ENCODE measurements at regions not wholly inside any gene's neighbourhood (a gene's known extent, or its start where the extent isn't known, plus 50 kb on each side); places are given as distances from the start of the nearest gene placed in this dataset.

- Histone ChIP-seq H3K27ac (ENCODE audit: low read depth in 1 of 3, low read length in 2 of 3) (no peak overlapping the region), H3K9me3 (ENCODE audit: control insufficient read depth in 2 of 2, insufficient read depth in 1 of 2, low read depth in 1 of 2, low read length in 1 of 2) (no peaks in the 10 kb centered on the region), H3K36me3 (ENCODE audit: control insufficient read depth in 3 of 3, insufficient read depth in 2 of 3, low read depth in 1 of 3, low read length in 3 of 3) (no peaks in the 10 kb centered on the region), H3K4me1 (ENCODE audit: control insufficient read depth in 3 of 3, insufficient read depth in 2 of 3, low read depth in 1 of 3, low read length in 2 of 3) (peaks cover 0 to 4% (median 0%) of the 10 kb centered on the region in 3 donors), H3K4me3 (ENCODE audit: low read depth in 1 of 3, low read length in 3 of 3) (no peak overlapping the region), H3K27me3 (ENCODE audit: control insufficient read depth in 3 of 3, insufficient read depth in 3 of 3, low read length in 3 of 3) (no peaks in the 10 kb centered on the region)
- WGBS, 3 donors = 65 to 81% (median 68%) methylated on average over 2 of the region's 2 CpGs
- DNase-seq = peak in 1 of 2 donors; percentile 8
- no peak for FAIRE-seq
Measured at GRCh38 chr3:174614036-174614435, 245.1 kb upstream of the NAALADL2 start.

GRCh38 chr3:174618368-174619080 is 240.6 kb upstream of the NAALADL2 start:
- Histone ChIP-seq H3K4me3 (ENCODE audit: low read depth in 1 of 3, low read length in 3 of 3) (no peak overlapping the region), H3K9me3 (ENCODE audit: control insufficient read depth in 2 of 2, insufficient read depth in 1 of 2, low read depth in 1 of 2, low read length in 1 of 2) (no peaks in the 10 kb centered on the region), H3K4me1 (ENCODE audit: control insufficient read depth in 3 of 3, insufficient read depth in 2 of 3, low read depth in 1 of 3, low read length in 2 of 3) (peaks cover 0 to 4% (median 0%) of the 10 kb centered on the region in 3 donors), H3K36me3 (ENCODE audit: control insufficient read depth in 3 of 3, insufficient read depth in 2 of 3, low read depth in 1 of 3, low read length in 3 of 3) (no peaks in the 10 kb centered on the region), H3K27ac (ENCODE audit: low read depth in 1 of 3, low read length in 2 of 3) (no peak overlapping the region), H3K27me3 (ENCODE audit: control insufficient read depth in 3 of 3, insufficient read depth in 3 of 3, low read length in 3 of 3) (no peaks in the 10 kb centered on the region)
- DNase-seq (peak in 1 of 2 donors; percentile 6), FAIRE-seq (no peak)
- WGBS, 3 donors = 72 to 83% (median 76%) methylated on average over 1 of the region's 1 CpG

- no peaks in the 10 kb centered on the region for H3K36me3 ChIP-seq (ENCODE audit: control insufficient read depth in 3 of 3, insufficient read depth in 2 of 3, low read depth in 1 of 3, low read length in 3 of 3)
- H3K4me3 ChIP-seq (ENCODE audit: low read depth in 1 of 3, low read length in 3 of 3) = no peak overlapping the region
- no peak for DNase-seq
- no peaks in the 10 kb centered on the region for H3K27me3 ChIP-seq (ENCODE audit: control insufficient read depth in 3 of 3, insufficient read depth in 3 of 3, low read length in 3 of 3)
- H3K27ac ChIP-seq (ENCODE audit: low read depth in 1 of 3, low read length in 2 of 3) = no peak overlapping the region
- no peaks in the 10 kb centered on the region for H3K9me3 ChIP-seq (ENCODE audit: control insufficient read depth in 2 of 2, insufficient read depth in 1 of 2, low read depth in 1 of 2, low read length in 1 of 2)
- peaks cover 0 to under 1% (median 0%) of the 10 kb centered on the region in 3 donors for H3K4me1 ChIP-seq (ENCODE audit: control insufficient read depth in 3 of 3, insufficient read depth in 2 of 3, low read depth in 1 of 3, low read length in 2 of 3)
- FAIRE-seq = no peak
Measured at GRCh38 chr3:174619239-174619638, 239.9 kb upstream of the NAALADL2 start.

- Histone ChIP-seq H3K27me3 (ENCODE audit: control insufficient read depth in 3 of 3, insufficient read depth in 3 of 3, low read length in 3 of 3) (no peaks in the 10 kb centered on the region), H3K4me1 (ENCODE audit: control insufficient read depth in 3 of 3, insufficient read depth in 2 of 3, low read depth in 1 of 3, low read length in 2 of 3) (no peaks in the 10 kb centered on the region), H3K36me3 (ENCODE audit: control insufficient read depth in 3 of 3, insufficient read depth in 2 of 3, low read depth in 1 of 3, low read length in 3 of 3) (no peaks in the 10 kb centered on the region), H3K27ac (ENCODE audit: low read depth in 1 of 3, low read length in 2 of 3) (no peak overlapping the region), H3K4me3 (ENCODE audit: low read depth in 1 of 3, low read length in 3 of 3) (no peak overlapping the region), H3K9me3 (ENCODE audit: control insufficient read depth in 2 of 2, insufficient read depth in 1 of 2, low read depth in 1 of 2, low read length in 1 of 2) (no peaks in the 10 kb centered on the region)
- peak in 1 of 2 donors; percentile 3 for DNase-seq
- 27 to 41% (median 29%) methylated on average over 2 of the region's 2 CpGs for WGBS, 3 donors
- FAIRE-seq = peak; percentile 5
Measured at GRCh38 chr3:174620138-174620537, 239.0 kb upstream of the NAALADL2 start.

GRCh38 chr3:174620855-174621472 is 238.2 kb upstream of the NAALADL2 start:
- FAIRE-seq (no peak), DNase-seq (no peak)
- H3K9me3 ChIP-seq (ENCODE audit: control insufficient read depth in 2 of 2, insufficient read depth in 1 of 2, low read depth in 1 of 2, low read length in 1 of 2) = no peaks in the 10 kb centered on the region
- no peaks in the 10 kb centered on the region for H3K36me3 ChIP-seq (ENCODE audit: control insufficient read depth in 3 of 3, insufficient read depth in 2 of 3, low read depth in 1 of 3, low read length in 3 of 3)
- no peak overlapping the region for H3K4me3 ChIP-seq (ENCODE audit: low read depth in 1 of 3, low read length in 3 of 3)
- WGBS, 3 donors = 74 to 91% (median 91%) methylated on average over 4 of the region's 4 CpGs
- no peaks in the 10 kb centered on the region for H3K4me1 ChIP-seq (ENCODE audit: control insufficient read depth in 3 of 3, insufficient read depth in 2 of 3, low read depth in 1 of 3, low read length in 2 of 3)
- no peak overlapping the region for H3K27ac ChIP-seq (ENCODE audit: low read depth in 1 of 3, low read length in 2 of 3)
- H3K27me3 ChIP-seq (ENCODE audit: control insufficient read depth in 3 of 3, insufficient read depth in 3 of 3, low read length in 3 of 3) = no peaks in the 10 kb centered on the region

GRCh38 chr3:174633342-174633741 is 225.8 kb upstream of the NAALADL2 start:
- Histone ChIP-seq H3K36me3 (ENCODE audit: control insufficient read depth in 3 of 3, insufficient read depth in 2 of 3, low read depth in 1 of 3, low read length in 3 of 3) (no peaks in the 10 kb centered on the region), H3K4me3 (ENCODE audit: low read depth in 1 of 3, low read length in 3 of 3) (no peak overlapping the region), H3K27ac (ENCODE audit: low read depth in 1 of 3, low read length in 2 of 3) (no peak overlapping the region), H3K4me1 (ENCODE audit: control insufficient read depth in 3 of 3, insufficient read depth in 2 of 3, low read depth in 1 of 3, low read length in 2 of 3) (no peaks in the 10 kb centered on the region), H3K9me3 (ENCODE audit: control insufficient read depth in 2 of 2, insufficient read depth in 1 of 2, low read depth in 1 of 2, low read length in 1 of 2) (no peaks in the 10 kb centered on the region), H3K27me3 (ENCODE audit: control insufficient read depth in 3 of 3, insufficient read depth in 3 of 3, low read length in 3 of 3) (no peaks in the 10 kb centered on the region)
- DNase-seq (no peak), FAIRE-seq (no peak)

- no peak for DNase-seq
- no peak for FAIRE-seq
- no peaks in the 10 kb centered on the region for H3K27me3 ChIP-seq (ENCODE audit: control insufficient read depth in 3 of 3, insufficient read depth in 3 of 3, low read length in 3 of 3)
- no peaks in the 10 kb centered on the region for H3K36me3 ChIP-seq (ENCODE audit: control insufficient read depth in 3 of 3, insufficient read depth in 2 of 3, low read depth in 1 of 3, low read length in 3 of 3)
- 66 to 85% (median 73%) methylated on average over 2 of the region's 2 CpGs for WGBS, 3 donors
- no peaks in the 10 kb centered on the region for H3K9me3 ChIP-seq (ENCODE audit: control insufficient read depth in 2 of 2, insufficient read depth in 1 of 2, low read depth in 1 of 2, low read length in 1 of 2)
- H3K4me3 ChIP-seq (ENCODE audit: low read depth in 1 of 3, low read length in 3 of 3) = no peak overlapping the region
- H3K4me1 ChIP-seq (ENCODE audit: control insufficient read depth in 3 of 3, insufficient read depth in 2 of 3, low read depth in 1 of 3, low read length in 2 of 3) = no peaks in the 10 kb centered on the region
- H3K27ac ChIP-seq (ENCODE audit: low read depth in 1 of 3, low read length in 2 of 3) = no peak overlapping the region
Measured at GRCh38 chr3:174636451-174636850, 222.7 kb upstream of the NAALADL2 start.

GRCh38 chr3:174639406-174639805 is 219.7 kb upstream of the NAALADL2 start:
- 89 to 94% (median 90%) methylated on average over 4 of the region's 4 CpGs for WGBS, 3 donors
- FAIRE-seq (no peak), DNase-seq (no peak)
- no peaks in the 10 kb centered on the region for H3K4me1 ChIP-seq (ENCODE audit: control insufficient read depth in 3 of 3, insufficient read depth in 2 of 3, low read depth in 1 of 3, low read length in 2 of 3)
- no peaks in the 10 kb centered on the region for H3K27me3 ChIP-seq (ENCODE audit: control insufficient read depth in 3 of 3, insufficient read depth in 3 of 3, low read length in 3 of 3)
- H3K36me3 ChIP-seq (ENCODE audit: control insufficient read depth in 3 of 3, insufficient read depth in 2 of 3, low read depth in 1 of 3, low read length in 3 of 3) = no peaks in the 10 kb centered on the region
- H3K4me3 ChIP-seq (ENCODE audit: low read depth in 1 of 3, low read length in 3 of 3) = no peak overlapping the region
- H3K9me3 ChIP-seq (ENCODE audit: control insufficient read depth in 2 of 2, insufficient read depth in 1 of 2, low read depth in 1 of 2, low read length in 1 of 2) = no peaks in the 10 kb centered on the region
- H3K27ac ChIP-seq (ENCODE audit: low read depth in 1 of 3, low read length in 2 of 3) = no peak overlapping the region

GRCh38 chr3:174639970-174640369 is 219.2 kb upstream of the NAALADL2 start:
- no peaks in the 10 kb centered on the region for H3K9me3 ChIP-seq (ENCODE audit: control insufficient read depth in 2 of 2, insufficient read depth in 1 of 2, low read depth in 1 of 2, low read length in 1 of 2)
- FAIRE-seq (no peak), DNase-seq (no peak)
- no peaks in the 10 kb centered on the region for H3K4me1 ChIP-seq (ENCODE audit: control insufficient read depth in 3 of 3, insufficient read depth in 2 of 3, low read depth in 1 of 3, low read length in 2 of 3)
- H3K27me3 ChIP-seq (ENCODE audit: control insufficient read depth in 3 of 3, insufficient read depth in 3 of 3, low read length in 3 of 3) = no peaks in the 10 kb centered on the region
- 72 to 80% (median 75%) methylated on average over 3 of the region's 3 CpGs for WGBS, 3 donors
- no peak overlapping the region for H3K27ac ChIP-seq (ENCODE audit: low read depth in 1 of 3, low read length in 2 of 3)
- H3K4me3 ChIP-seq (ENCODE audit: low read depth in 1 of 3, low read length in 3 of 3) = no peak overlapping the region
- no peaks in the 10 kb centered on the region for H3K36me3 ChIP-seq (ENCODE audit: control insufficient read depth in 3 of 3, insufficient read depth in 2 of 3, low read depth in 1 of 3, low read length in 3 of 3)
